ENCODE measurements at regions not wholly inside any gene's neighbourhood (a gene's known extent, or its start where the extent isn't known, plus 50 kb on each side); places are given as distances from the start of the nearest gene placed in this dataset.

DNA sequence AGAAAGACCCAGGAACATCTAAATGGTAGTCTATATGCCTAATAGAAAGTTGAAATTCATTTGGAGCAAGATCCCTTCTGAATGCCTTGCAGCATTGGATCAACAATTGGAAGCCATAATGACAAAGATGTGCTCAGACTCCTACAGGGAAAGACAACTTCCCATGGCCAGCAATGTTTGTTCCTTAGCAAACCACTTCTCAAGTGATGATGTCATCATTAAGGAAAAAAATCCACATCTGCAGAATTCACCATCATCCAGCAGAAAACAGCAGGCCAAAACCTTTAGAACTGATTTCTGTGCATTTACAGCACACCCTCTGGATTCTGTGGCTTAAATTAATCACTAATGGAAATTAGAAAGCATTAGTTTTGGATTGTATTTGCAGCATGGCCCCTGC is 82.4 kb upstream of the ZIC3 start:
- Mint-ChIP-seq H3K9me3 (ENCODE audit: low read depth) (no peaks in the 10 kb centered on the region), H3K4me3 (no peak overlapping the region), H3K27ac (no peak overlapping the region), H3K4me1 (ENCODE audit: low read depth) (no peaks in the 10 kb centered on the region), H3K27me3 (no peaks in the 10 kb centered on the region), H3K36me3 (no peaks in the 10 kb centered on the region)

GRCh38 chrX:137482136-137482535 is 83.8 kb upstream of the ZIC3 start:
- Mint-ChIP-seq H3K27me3 (no peaks in the 10 kb centered on the region), H3K27ac (no peak overlapping the region), H3K4me1 (ENCODE audit: low read depth) (no peaks in the 10 kb centered on the region), H3K9me3 (ENCODE audit: low read depth) (no peaks in the 10 kb centered on the region), H3K36me3 (no peaks in the 10 kb centered on the region), H3K4me3 (no peak overlapping the region)

DNA sequence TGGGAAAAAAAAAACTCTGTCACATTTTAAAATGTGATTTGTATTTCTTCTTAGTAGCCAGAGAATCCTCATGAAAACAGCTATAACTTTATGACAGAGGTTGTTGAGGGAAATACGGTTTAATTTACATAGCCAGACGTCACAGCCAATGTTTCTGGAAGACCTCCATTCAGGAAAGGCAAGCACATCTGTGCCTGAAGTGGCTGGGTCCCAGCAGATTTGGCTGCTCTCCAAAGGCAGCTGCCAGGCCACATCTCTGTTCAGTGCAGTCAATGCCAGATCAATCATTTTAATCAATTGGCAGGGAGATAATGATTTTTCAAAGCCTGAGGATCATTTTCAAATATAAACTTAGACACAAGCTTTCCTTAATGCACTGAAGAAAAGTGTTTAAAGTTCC is 86.5 kb upstream of the ZIC3 start:
- Mint-ChIP-seq H3K4me1 (ENCODE audit: low read depth) (no peaks in the 10 kb centered on the region), H3K27me3 (peaks cover 1% of the 10 kb centered on the region), H3K9me3 (ENCODE audit: low read depth) (no peaks in the 10 kb centered on the region), H3K27ac (no peak overlapping the region), H3K36me3 (no peaks in the 10 kb centered on the region), H3K4me3 (no peak overlapping the region)

GRCh38 chrX:137441711-137442110 is 124.2 kb upstream of the ZIC3 start:
- Mint-ChIP-seq H3K36me3 (no peaks in the 10 kb centered on the region), H3K4me1 (ENCODE audit: low read depth) (no peaks in the 10 kb centered on the region), H3K9me3 (ENCODE audit: low read depth) (no peaks in the 10 kb centered on the region), H3K27me3 (no peaks in the 10 kb centered on the region), H3K27ac (no peak overlapping the region), H3K4me3 (no peak overlapping the region)

DNA sequence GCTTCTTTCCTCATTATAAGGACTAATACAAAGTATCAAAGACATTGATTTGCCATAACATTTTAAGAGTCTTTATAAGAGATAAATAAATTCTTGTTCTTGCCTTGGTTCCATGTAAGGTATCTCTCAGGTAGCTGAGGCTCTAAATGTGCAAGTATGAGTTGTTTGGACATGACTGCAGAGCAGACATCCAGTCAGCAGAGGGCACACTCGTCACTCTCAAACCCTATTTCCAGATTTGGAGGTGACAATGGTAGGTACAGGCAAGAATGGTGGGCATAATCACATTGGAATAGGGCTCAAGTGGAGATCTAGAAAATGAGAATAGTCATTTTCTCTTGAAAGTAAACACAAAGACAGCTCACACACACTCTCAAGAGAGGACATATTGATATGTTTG is 133.3 kb upstream of the ZIC3 start:
- Mint-ChIP-seq H3K4me3 (no peak overlapping the region), H3K27me3 (peaks cover 16% of the 10 kb centered on the region), H3K27ac (no peak overlapping the region), H3K9me3 (ENCODE audit: low read depth) (peaks cover 15% of the 10 kb centered on the region), H3K36me3 (no peaks in the 10 kb centered on the region), H3K4me1 (ENCODE audit: low read depth) (peaks cover 3% of the 10 kb centered on the region)

GRCh38 chrX:137431693-137432488 is 134.0 kb upstream of the ZIC3 start:
- Mint-ChIP-seq H3K9me3 (ENCODE audit: low read depth) (peaks cover 15% of the 10 kb centered on the region), H3K4me1 (ENCODE audit: low read depth) (peaks cover 5% of the 10 kb centered on the region), H3K27me3 (peaks cover 16% of the 10 kb centered on the region), H3K27ac (no peak overlapping the region), H3K4me3 (no peak overlapping the region), H3K36me3 (no peaks in the 10 kb centered on the region)

DNA sequence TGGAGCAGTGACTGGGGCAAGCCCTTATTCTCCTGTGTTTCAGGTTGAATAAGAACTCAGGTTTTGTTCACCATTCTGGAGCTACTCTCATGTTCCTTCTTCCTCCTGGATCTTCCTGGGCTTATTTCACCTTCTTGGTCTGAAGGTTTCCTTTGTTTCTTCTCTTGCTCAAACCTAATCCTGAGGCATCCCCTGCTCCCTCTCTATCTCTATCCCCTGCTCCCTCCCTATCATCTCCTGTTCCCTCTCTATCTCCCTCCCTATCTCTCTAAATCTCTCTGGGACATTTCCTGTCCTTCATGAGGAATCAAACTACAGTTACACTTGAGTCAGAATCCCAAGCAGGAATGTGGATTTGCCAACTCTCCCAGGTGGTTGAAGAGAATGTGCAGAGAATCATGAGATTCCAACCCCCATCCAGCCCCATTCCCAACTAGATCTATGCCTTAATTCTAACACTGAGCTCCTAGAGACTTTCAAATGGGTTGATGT is 134.9 kb upstream of the ZIC3 start:
- Mint-ChIP-seq H3K4me3 (no peak overlapping the region), H3K36me3 (no peaks in the 10 kb centered on the region), H3K9me3 (ENCODE audit: low read depth) (peaks cover 8% of the 10 kb centered on the region), H3K27me3 (peaks cover 19% of the 10 kb centered on the region), H3K27ac (no peak overlapping the region), H3K4me1 (ENCODE audit: low read depth) (peaks cover 10% of the 10 kb centered on the region)

DNA sequence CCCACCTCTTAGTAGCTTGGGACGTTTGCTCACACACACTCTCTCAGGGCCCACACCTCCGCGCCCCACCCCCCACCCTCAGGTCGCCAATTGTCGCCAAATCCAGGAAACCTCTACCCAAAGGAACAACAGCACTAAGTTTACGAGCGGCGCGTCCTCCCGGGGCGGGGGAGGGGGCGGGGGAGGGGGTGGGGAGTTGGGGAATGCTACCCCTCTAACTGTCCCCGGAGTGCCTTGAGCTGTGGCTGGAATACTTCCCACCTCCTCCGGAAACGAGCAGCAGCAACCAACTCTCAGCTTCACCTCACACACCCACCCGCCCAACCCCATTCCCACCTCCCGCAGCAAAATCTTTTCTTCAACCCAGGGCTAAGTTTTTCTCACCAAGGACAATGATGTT is 135.6 kb upstream of the ZIC3 start:
- Mint-ChIP-seq H3K9me3 (ENCODE audit: low read depth) (peaks cover 3% of the 10 kb centered on the region), H3K27ac (no peak overlapping the region), H3K27me3 (peaks cover 20% of the 10 kb centered on the region), H3K36me3 (no peaks in the 10 kb centered on the region), H3K4me3 (no peak overlapping the region), H3K4me1 (ENCODE audit: low read depth) (peaks cover 10% of the 10 kb centered on the region)

DNA sequence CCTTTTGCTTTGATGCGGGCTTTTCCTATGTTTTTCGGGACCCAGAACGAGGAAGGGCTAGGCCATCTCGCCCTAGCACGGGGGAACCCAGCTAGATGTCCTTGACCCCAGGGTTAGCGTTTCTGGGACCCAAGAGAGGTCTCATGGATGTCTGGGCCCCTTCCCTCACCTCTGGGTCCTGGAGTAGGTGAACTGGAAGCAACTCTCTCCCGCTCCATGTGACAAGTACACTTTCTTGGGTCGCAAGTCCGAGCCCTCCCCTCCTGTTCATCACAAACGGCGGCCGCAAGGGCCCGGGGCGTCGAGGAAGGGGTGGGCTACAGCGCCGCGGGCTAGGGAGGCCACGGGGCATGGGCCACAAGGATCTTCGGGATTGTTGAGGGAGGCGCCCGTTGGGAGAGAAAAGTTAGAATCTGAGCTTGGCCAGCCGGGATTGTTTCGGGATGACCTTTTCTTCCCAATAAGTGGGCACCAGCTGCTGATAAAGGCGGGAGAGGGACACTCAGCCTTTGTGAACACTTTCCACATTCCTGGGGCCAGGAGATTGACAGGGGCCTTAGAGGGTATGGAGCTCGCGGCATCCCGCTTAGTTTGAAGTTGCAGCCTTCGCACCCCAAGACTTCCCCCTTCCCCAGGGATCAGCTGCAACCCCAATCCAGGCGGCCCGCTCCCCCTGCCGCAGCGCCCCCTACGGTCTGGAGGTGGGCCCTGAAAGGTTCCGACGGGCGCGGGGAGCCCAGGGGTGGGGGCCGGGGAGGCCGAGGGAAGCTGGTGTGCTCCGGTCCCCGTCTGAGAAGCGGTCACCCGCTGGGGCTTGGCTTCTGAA is 136.9 kb upstream of the ZIC3 start:
- peaks cover 2% of the 10 kb centered on the region for H3K36me3 Mint-ChIP-seq
- peaks cover 12% of the 10 kb centered on the region for H3K4me1 Mint-ChIP-seq (ENCODE audit: low read depth)
- no peak overlapping the region for H3K27ac Mint-ChIP-seq
- H3K9me3 Mint-ChIP-seq (ENCODE audit: low read depth): no peaks in the 10 kb centered on the region
- peaks cover 22% of the 10 kb centered on the region for H3K27me3 Mint-ChIP-seq
- H3K4me3 Mint-ChIP-seq: peak overlapping the region; percentile 70

DNA sequence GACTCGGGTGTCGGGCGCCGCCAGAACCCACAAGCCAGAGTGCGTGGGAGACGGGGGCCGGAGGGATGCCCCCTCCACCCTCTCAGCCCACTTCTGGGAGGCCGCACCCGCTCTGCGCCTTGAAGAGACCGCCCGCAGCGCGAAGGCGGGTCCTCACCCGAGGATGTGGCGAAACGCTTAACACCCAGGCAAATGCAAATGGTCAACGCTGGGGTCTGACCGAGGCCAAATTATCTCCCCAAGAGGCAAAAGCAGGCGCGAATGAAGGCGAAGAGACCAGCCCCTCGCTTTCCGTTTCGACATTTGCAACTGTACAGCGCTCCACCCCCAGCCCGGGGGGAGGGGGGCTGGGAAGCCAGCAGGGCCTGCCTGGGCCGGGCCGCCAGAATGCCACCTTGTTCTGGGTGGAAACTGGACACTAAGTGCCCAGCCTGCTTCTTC is 137.7 kb upstream of the ZIC3 start:
- Mint-ChIP-seq H3K27ac (no peak overlapping the region), H3K4me3 (peak overlapping the region; percentile 80), H3K36me3 (peaks cover 2% of the 10 kb centered on the region), H3K27me3 (peaks cover 25% of the 10 kb centered on the region), H3K4me1 (ENCODE audit: low read depth) (peaks cover 12% of the 10 kb centered on the region), H3K9me3 (ENCODE audit: low read depth) (no peaks in the 10 kb centered on the region)

DNA sequence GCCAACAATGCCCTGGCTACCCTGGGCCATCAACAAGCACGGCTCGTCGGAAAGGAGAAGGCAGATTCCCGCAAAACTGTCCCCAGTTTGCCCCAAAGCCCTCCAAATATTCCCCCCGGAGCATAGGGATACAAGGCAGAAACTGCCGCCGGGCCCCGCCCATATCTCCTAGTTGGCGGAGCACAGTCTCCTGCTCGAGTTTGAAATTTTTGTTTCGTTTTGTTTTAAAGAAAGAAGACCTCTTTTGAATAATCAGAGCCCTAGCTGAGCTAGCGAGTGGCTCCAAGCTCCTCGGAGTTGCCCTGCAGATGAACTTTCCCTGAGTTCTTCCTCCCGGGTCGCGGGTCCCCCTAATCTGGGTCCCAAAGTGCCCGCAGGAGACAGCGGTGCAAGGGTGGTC is 138.1 kb upstream of the ZIC3 start:
- H3K27me3 Mint-ChIP-seq: peaks cover 27% of the 10 kb centered on the region
- peak overlapping the region; percentile 80 for H3K4me3 Mint-ChIP-seq
- H3K9me3 Mint-ChIP-seq (ENCODE audit: low read depth): no peaks in the 10 kb centered on the region
- H3K4me1 Mint-ChIP-seq (ENCODE audit: low read depth): peaks cover 12% of the 10 kb centered on the region
- H3K27ac Mint-ChIP-seq: no peak overlapping the region
- peaks cover 2% of the 10 kb centered on the region for H3K36me3 Mint-ChIP-seq

DNA sequence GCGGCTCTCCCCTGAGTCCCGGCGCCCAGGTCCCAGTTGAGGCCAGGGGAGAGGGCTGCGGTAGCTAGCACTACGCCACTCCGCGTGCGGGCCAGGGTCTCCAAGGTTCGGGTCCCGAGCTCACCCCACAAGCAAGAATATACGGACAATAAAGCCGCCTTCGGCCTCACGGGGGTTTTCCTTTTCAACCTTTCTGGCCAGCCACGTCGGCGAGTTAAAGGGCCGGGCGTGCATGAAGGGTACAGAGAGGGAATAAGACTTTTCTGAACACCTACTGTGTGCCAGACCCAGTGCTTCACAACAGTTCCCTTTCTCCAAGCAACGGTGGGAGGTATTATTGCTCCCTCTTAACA is 138.5 kb upstream of the ZIC3 start:
- H3K36me3 Mint-ChIP-seq: peaks cover 2% of the 10 kb centered on the region
- no peaks in the 10 kb centered on the region for H3K9me3 Mint-ChIP-seq (ENCODE audit: low read depth)
- H3K4me3 Mint-ChIP-seq: peak overlapping the region; percentile 80
- H3K27me3 Mint-ChIP-seq: peaks cover 26% of the 10 kb centered on the region
- peaks cover 12% of the 10 kb centered on the region for H3K4me1 Mint-ChIP-seq (ENCODE audit: low read depth)
- H3K27ac Mint-ChIP-seq: no peak overlapping the region

DNA sequence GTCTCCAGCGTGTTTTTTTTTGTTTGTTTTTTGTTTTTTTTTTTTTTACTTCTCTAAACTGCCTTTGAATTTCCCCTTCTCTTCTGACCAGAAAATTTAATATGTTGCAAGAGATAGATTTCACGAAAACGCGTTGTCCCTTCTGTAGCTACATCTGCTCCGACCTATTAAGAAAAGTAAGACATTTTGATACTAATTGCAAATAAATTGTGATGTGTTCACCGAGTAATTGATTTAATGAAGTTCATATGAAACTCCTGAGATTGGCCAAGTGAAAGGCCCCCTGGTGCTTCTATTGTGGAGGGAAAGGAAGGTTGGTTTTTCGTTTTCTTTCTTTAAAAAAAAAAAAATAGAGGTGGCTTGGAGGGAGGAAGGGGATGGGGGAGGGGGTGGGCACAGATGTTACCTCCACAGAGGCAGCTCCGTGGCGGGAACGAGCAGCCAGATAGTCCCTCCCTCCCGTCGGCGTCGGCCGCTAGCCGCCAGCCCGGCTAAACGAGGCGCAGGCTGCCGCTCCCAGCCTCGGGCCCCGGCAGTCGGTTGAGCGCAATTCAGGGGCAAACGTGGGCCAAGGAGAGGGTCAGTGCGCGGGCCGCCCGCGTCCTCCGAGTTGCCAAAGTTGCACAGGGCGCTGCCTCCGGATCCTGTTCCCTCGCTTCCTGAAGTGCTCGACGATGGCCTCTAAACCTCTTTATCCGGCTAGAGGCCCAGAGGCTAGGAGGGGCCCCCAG is 139.1 kb upstream of the ZIC3 start:
- peaks cover 2% of the 10 kb centered on the region for H3K36me3 Mint-ChIP-seq
- peak overlapping the region; percentile 63 for H3K4me3 Mint-ChIP-seq
- H3K4me1 Mint-ChIP-seq (ENCODE audit: low read depth): peaks cover 12% of the 10 kb centered on the region
- H3K27ac Mint-ChIP-seq: no peak overlapping the region
- H3K27me3 Mint-ChIP-seq: peaks cover 29% of the 10 kb centered on the region
- H3K9me3 Mint-ChIP-seq (ENCODE audit: low read depth): no peaks in the 10 kb centered on the region

- Mint-ChIP-seq H3K4me1 (ENCODE audit: low read depth) (peaks cover 12% of the 10 kb centered on the region), H3K9me3 (ENCODE audit: low read depth) (no peaks in the 10 kb centered on the region), H3K27me3 (peaks cover 28% of the 10 kb centered on the region), H3K4me3 (no peak overlapping the region), H3K36me3 (peaks cover 2% of the 10 kb centered on the region), H3K27ac (no peak overlapping the region)
Measured at GRCh38 chrX:137425986-137426385, 139.9 kb upstream of the ZIC3 start.

Measured in activated naive CD8-positive, alpha-beta T cell (primary cell).